Hematopoietic multipotent progenitor cell treated with erythropoietin and hydrocortisone succinate and interleukin-3 and kit ligand, for 15 days (in vitro differentiated cells): ENCODE measurements at regions not wholly inside any gene's neighbourhood (a gene's known extent, or its start where the extent isn't known, plus 50 kb on each side); places are given as distances from the start of the nearest gene placed in this dataset.
A peak's percentile ranks its signal among the peaks of the same experiment; 100 is the strongest.

ENCODE experiments used
- DNase-seq: peaks from one replicate; pipeline ENCODE4 v3.0.0-alpha.2; 2015; ENCODE audit warnings: low spot score

DNA sequence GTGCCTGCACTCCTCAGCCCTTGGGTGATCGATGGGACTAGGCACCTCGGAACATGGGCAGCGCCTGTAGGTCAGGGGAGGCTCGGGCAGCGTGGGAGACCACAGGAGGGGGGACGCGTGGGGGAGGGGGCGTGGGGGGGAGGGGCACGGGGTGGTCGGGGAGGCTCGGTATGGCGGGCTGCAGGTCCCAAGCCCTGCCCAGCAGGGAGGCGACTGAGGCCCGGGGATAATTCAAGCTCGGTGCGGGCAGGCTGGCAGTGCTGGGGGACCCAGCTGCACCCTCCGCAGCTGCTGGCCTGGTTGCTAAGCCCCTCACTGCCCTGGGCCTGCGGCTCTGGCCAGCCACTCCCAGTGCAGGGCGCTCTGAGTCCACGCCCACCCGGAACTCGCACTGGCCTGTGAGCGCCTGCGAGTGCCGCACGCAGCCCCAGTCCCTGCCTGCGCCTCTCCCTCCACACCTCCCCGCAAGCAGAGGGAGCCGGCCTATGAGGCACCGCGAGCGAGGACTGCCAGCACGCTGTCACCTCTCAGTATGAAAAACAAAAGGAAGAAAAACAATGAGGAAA lies 1698.3 kb upstream of the RAG2 start:
- DNase-seq, result no peak

DNA sequence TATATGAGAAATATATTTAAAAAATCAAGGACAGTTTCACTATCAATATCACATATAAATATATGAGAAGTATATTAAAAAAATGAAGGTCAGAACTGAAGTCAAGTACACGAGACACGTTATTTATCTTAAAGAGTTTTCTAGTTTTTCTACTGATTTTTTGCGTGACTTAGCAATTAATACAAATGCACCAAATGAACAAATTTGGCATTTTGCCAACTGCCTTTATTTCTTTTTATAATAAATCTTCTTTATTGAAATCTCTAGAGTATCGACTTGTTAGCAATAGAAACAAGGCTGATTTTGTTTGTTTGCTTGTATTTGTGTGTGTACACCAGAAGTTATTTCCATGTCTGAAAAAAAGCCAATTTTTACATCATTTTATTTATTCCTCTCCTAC lies 1684.7 kb upstream of the RAG2 start:
- peak; percentile 2 for DNase-seq

DNA sequence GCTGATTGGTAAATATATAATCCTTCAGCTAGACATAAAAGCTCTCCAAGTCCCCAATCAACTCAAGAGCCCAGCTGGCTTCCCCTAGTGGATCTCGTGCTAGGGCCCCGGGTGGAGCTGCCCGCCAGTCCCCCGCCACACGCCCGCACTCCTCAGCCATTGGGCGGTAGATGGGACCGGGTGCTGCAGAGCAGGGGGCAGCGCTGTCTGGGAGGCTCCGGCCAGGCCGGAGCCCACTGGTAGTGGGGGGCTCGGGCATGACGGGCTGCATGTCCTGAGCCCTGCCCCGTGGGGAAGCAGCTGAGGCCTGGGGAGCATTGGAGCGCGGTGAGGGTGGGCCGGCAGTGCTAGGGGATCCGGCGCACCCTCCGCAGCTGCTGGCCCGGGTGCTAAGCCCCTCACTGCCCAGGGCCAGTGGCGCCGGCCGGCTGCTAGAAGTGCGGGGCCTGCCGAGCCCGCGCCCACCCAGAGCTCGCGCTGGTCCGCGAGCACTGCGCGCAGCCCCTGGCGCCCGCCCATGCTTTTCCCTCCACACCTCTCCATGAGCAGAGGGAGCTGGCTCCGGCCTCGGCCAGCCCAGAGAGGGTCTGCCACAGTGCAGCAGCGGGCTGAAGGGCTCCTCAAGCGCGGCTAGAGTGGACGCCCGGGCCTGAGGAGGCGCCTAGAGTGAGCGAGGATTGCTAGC lies 1680.6 kb upstream of the RAG2 start:
- DNase-seq, result no peak

GRCh38 chr11:38274031-38274430 lies 1676.0 kb upstream of the RAG2 start:
- no peak for DNase-seq

DNA sequence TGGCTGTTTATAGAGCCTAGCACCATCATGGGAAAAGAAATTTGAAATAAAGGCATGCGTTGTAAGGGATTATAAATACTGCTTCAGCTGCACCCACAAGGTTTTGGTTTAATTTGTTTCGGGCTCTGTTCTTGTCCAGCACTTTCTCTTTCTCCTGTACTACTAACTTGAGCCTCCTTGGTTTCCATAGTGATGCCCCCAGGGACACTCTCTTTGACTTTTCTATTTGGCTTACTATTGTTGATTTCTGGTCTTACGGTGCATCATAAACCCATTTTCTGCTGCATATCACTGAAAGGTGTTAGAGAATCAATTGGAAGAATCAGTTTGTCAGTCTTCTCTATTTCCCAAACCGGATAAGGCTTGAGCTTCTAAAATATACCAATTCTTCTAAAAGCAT lies 1674.3 kb upstream of the RAG2 start:
- no peak for DNase-seq

DNA sequence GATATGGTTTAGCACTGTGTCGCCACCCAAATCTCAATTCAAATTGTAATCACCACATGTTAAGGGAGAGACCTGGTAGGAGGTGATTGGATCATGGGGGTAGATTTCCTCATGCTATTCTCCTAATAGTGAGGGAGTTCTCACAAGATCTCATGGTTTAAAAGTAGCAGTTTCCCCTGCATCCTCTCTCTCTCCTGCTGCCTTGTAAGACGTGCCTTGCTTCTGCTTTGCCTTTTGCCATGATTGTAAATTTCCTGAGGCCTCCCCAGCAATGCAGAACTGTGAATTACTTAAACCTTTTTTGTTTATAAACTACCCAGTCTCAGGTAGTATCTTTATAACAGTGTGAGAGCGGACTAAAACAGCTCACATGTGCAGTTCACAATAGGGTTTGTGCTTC lies 1668.7 kb upstream of the RAG2 start:
- DNase-seq, result no peak

DNA sequence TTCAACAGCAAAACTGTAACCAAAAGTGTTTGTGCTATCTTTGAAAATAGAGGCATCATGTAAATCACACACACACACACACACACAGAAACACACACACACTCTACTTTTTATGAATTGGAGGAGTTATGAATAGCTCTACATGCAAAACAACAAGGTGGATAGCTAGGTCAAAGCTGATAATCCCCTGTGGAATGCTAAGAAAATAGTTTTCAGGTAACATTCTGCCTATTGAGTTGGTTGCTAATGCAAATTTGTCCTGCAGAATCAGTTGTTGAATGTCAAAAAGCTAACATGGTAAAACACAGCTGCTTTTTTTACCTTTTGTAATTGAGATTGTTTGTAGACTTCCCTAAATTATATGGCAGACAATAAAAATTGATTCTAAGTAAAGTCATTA lies 1658.4 kb upstream of the RAG2 start:
- DNase-seq, result no peak

DNA sequence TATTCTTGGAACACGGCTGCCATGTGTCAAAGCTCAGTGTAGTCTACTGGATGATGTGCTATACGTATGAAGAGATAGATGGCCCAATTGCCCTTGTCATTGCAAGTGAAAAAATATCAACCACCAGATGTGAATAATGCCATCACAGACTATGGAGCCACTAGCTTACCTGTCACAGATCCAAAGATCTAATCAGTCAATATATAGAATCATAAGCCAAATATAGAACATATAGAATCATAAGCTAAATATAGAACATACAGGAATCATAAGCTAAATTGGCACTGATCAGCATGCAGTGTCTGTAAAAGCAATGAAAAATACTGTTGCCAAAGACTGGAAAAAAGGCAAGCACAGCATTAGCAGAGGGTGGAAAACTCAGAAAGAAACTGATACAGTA lies 1656.9 kb upstream of the RAG2 start:
- DNase-seq, result no peak

GRCh38 chr11:38252620-38253019 lies 1654.6 kb upstream of the RAG2 start:
- DNase-seq, result no peak

DNA sequence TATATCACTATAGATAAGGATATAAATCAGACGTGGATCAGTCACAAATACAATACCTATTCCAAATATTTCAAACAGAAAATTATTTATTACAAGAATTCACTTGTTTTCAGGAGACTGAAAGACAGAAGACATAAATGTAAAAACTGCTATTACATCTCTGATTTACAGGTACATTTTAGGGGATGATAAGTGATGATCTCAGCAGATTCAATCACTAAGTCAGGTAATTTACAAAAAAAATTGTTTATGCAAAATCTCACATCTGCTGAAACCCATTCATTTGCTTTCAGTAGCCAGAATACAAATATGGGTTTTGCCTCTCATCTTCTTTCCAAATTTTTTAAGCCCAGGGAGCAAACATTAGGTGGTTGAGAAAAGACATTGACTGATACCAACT lies 1648.4 kb upstream of the RAG2 start:
- no peak for DNase-seq

DNA sequence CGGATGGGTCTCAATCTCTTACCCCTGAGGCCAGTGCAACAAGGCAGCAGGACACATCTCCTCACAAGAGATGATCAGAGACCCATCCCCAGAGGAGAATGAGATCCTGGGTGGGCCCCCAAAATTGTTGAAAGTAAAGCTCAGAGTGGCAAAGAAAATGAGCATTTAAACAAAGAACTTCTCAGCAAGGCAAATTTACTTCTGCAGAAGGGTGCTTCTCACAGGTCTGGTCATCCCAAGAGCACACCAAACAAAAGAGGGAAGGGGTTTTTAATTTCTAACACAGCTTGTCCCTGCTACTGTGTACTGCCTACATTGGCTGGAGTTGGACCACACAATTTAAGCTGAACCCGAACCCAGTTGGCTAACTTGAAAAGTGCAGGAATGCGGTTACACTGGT lies 1628.6 kb upstream of the RAG2 start:
- no peak for DNase-seq

DNA sequence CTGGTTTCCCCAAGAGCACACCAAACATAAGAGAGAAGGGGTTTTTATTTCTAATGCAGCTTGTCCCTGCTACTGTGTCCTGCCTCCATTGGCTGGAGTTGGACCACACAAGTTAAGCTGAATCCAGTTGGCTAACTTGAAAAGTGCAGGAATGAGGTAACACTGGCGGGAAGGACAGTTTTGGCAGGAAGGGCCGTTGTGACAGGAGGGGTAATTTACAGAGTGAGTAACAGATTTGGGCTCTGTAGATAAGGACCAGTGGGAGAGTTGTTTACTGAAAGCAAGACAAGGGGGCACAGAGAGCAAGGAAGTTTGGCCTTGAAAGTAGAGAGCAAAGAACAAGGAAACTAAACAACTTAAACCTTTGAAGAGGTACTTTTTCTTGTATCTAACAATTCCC lies 1623.3 kb upstream of the RAG2 start:
- DNase-seq, result no peak

- DNase-seq, result no peak
Measured at GRCh38 chr11:38219636-38220035, 1621.6 kb upstream of the RAG2 start.

- no peak for DNase-seq
Measured at GRCh38 chr11:38208951-38209350, 1610.9 kb upstream of the RAG2 start.

- no peak for DNase-seq
Measured at GRCh38 chr11:38206663-38207062, 1608.6 kb upstream of the RAG2 start.

- DNase-seq, result no peak
Measured at GRCh38 chr11:38191101-38191500, 1593.1 kb upstream of the RAG2 start.

DNA sequence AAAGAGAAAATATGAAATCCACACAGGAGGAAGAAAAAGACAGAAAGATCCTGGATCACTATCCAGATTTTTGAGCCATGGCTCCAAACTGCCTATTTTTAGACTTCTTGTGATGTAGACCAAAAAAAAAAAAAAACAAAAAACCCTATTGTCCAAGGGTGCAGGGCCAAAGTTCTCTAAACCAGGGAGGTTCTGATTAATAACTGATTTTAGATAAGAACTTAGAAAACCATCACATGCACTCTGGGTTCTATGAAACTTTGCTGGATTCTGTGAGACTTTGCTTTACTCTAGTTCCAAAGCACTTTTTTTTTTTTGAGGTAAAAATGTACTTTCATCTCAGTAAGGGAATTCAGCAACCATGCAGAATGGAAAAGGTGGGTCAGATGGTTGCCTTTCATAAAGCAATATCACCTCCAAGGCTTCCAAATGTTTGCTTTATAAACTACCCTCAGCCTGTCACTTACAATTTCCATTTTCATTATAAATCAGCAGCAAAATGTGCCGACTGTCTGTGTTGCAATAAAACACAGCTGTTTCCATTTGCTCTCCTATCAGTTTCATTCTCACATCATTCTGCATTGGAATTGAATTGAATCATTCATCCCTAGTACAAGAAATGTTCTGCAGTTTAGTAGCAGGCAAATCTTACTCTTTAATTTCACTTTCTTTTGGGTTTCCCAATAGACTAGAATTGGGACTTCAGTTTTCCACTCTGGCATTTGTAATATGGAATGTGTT lies 1584.3 kb upstream of the RAG2 start:
- no peak for DNase-seq

DNA sequence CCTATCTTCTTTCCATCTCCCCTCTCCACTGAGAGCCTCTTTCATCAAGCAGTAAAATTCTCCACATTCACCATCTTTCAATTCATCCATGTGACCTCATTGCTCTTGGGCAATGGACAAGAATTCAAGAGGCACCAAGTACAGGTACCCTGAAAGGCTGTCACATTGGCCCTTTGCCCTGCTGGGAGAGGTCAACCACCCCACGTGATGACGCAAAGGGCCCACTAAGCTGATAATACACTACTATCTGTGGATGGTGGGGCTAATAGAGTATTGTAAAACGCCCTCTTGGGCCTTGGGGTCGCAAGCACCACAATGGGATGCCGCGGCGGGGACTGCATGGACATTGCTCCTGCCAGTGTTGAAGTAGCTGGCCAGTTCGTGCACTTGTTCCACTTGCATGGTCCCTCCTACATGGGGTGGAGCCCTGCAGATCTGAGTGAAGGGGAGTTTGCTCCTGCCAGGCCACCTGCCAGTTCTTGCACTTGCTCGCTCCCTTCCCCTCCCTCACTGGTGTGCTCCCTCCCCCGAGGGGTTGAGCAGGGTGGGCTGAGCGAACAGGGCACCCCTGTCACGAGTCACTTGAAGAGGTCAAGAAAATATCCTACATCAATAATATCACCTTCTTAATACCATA lies 1578.8 kb upstream of the RAG2 start:
- DNase-seq, result no peak

GRCh38 chr11:38173676-38174075 lies 1575.6 kb upstream of the RAG2 start:
- DNase-seq, result no peak

DNA sequence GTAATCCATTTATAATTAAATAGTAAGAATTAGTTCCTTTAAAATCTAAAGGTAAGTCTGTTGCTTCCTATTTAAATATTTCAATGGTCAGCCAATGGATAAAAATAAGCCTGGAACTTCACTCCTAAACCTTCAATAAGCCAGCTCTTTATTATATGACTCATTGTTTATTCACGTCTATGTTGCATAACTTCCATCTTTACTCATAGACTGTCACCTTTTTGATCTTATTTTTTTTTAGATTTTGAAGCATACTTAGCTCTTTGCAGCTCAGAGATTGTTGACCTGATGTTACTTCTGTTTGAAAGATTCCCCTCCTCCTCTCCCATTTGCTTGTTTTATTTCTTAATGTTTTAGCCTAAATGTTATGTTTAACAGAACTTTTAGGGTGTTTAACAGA lies 1571.2 kb upstream of the RAG2 start:
- DNase-seq, result no peak

- no peak for DNase-seq
Measured at GRCh38 chr11:38163526-38163925, 1565.5 kb upstream of the RAG2 start.

GRCh38 chr11:38160433-38160832 lies 1562.4 kb upstream of the RAG2 start:
- no peak for DNase-seq

DNA sequence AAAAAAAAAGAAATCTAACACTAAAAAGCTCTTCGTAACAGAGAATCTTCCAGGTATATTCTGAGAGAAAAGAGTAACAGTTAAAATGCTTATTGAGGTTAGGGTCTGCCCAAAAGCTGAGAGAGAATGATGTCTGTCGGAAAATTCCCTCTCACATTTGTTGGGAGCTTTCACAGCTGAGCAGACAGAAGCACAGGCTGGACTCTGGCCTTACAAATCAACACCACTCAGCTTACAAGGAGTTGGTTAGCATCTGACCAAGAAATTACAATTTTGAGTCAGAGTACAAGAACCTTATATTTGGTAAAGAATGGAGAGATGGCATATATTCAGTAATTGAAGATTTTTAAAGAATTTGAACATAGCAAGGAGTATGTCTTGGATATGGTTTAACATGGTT lies 1561.0 kb upstream of the RAG2 start:
- no peak for DNase-seq
